NCI-H345 (cell line): ENCODE measurements at regions not wholly inside any gene's neighbourhood (a gene's known extent, or its start where the extent isn't known, plus 50 kb on each side); places are given as distances from the start of the nearest gene placed in this dataset.

ENCODE experiments used
- DNase-seq: peaks from one replicate; lab custom pipeline; 2025; lab: John Stamatoyannopoulos, UW

- DNase-seq: no peak
Measured at GRCh38 chr5:158297002-158297527, 438.1 kb upstream of the CLINT1 start.

GRCh38 chr5:158294701-158295100 is 435.8 kb upstream of the CLINT1 start:
- DNase-seq: no peak

- no peak for DNase-seq
Measured at GRCh38 chr5:158292981-158293380, 434.0 kb upstream of the CLINT1 start.

- no peak for DNase-seq
Measured at GRCh38 chr5:158289967-158290366, 431.0 kb upstream of the CLINT1 start.

GRCh38 chr5:158288272-158288657 is 429.3 kb upstream of the CLINT1 start:
- no peak for DNase-seq

GRCh38 chr5:158287643-158288271 is 428.8 kb upstream of the CLINT1 start:
- DNase-seq: no peak

- no peak for DNase-seq
Measured at GRCh38 chr5:158286827-158287226, 427.9 kb upstream of the CLINT1 start.

- DNase-seq: no peak
Measured at GRCh38 chr5:158285698-158286097, 426.8 kb upstream of the CLINT1 start.

GRCh38 chr5:158284242-158284641 is 425.3 kb upstream of the CLINT1 start:
- DNase-seq: no peak

- DNase-seq: no peak
Measured at GRCh38 chr5:158283397-158283796, 424.5 kb upstream of the CLINT1 start.

- no peak for DNase-seq
Measured at GRCh38 chr5:158278216-158278925, 419.4 kb upstream of the CLINT1 start.

GRCh38 chr5:158277276-158277675 is 418.3 kb upstream of the CLINT1 start:
- DNase-seq: no peak

- no peak for DNase-seq
Measured at GRCh38 chr5:158276692-158277091, 417.7 kb upstream of the CLINT1 start.

- DNase-seq: no peak
Measured at GRCh38 chr5:158275511-158275910, 416.6 kb upstream of the CLINT1 start.

GRCh38 chr5:158273035-158273434 is 414.1 kb upstream of the CLINT1 start:
- no peak for DNase-seq

GRCh38 chr5:158272409-158272808 is 413.5 kb upstream of the CLINT1 start:
- no peak for DNase-seq

GRCh38 chr5:158270996-158271554 is 412.1 kb upstream of the CLINT1 start:
- no peak for DNase-seq

GRCh38 chr5:158268286-158268685 is 409.3 kb upstream of the CLINT1 start:
- no peak for DNase-seq

- no peak for DNase-seq
Measured at GRCh38 chr5:158267228-158267627, 408.3 kb upstream of the CLINT1 start.

- DNase-seq: no peak
Measured at GRCh38 chr5:158265931-158266700, 407.2 kb upstream of the CLINT1 start.

GRCh38 chr5:158265346-158265745 is 406.4 kb upstream of the CLINT1 start:
- DNase-seq: no peak

- DNase-seq: no peak
Measured at GRCh38 chr5:158264264-158264663, 405.3 kb upstream of the CLINT1 start.
